ENCODE measurements at regions not wholly inside any gene's neighbourhood (a gene's known extent, or its start where the extent isn't known, plus 50 kb on each side); places are given as distances from the start of the nearest gene placed in this dataset.

DNA sequence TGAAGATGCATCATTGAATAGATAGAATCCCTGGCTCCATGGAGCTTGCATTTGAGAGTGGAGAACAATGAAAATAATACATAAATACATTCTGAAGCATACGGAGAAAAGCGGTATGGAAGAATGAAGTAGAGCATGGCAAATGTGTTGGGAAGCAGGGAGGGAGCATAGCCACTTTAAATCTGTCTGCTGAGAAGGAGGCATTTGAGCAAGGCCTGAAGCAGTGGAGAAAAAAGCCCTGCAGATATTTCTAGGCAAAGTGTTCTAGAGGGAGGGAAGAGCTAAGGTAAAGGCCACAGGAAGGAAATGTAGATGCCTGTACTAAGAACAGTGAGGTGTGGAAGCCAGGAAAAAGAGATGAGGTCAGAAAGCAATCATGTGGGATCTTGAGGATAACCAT lies 484.8 kb downstream of the CNTN3 start:
- no peak overlapping the region for H3K4me3 ChIP-seq (ENCODE audit: low read length)
- no peak for DNase-seq (ENCODE audit: low read depth)
- TF ChIP-seq, protein P1, sequence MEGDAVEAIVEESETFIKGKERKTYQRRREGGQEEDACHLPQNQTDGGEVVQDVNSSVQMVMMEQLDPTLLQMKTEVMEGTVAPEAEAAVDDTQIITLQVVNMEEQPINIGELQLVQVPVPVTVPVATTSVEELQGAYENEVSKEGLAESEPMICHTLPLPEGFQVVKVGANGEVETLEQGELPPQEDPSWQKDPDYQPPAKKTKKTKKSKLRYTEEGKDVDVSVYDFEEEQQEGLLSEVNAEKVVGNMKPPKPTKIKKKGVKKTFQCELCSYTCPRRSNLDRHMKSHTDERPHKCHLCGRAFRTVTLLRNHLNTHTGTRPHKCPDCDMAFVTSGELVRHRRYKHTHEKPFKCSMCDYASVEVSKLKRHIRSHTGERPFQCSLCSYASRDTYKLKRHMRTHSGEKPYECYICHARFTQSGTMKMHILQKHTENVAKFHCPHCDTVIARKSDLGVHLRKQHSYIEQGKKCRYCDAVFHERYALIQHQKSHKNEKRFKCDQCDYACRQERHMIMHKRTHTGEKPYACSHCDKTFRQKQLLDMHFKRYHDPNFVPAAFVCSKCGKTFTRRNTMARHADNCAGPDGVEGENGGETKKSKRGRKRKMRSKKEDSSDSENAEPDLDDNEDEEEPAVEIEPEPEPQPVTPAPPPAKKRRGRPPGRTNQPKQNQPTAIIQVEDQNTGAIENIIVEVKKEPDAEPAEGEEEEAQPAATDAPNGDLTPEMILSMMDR (conservative IDR thresholded peaks at IDR 0.05; ENCODE audit: low read depth, low read length) = no peak

DNA sequence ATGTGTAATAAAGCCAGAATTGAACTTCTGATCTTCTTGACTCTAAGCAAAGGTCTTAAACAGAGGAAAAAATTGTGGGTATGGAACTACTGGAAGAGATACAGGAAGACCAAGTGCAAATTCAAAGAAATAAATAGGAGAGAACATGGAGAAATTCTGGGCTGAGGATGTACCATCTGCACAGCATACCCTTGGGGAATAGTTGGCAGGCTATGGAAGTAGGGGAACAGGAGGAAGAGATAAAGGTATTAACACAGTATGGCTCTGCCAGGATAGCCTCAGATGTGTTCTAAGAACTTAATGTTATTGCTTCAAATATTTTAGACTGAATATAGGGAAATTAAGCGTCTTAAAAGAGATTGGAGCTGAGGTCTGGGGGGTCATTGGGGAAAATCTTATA lies 485.4 kb downstream of the CNTN3 start:
- H3K4me3 ChIP-seq (ENCODE audit: low read length) = no peak overlapping the region
- TF ChIP-seq, protein P1 (conservative IDR thresholded peaks at IDR 0.05; ENCODE audit: low read depth, low read length) = no peak
- no peak for DNase-seq (ENCODE audit: low read depth)

DNA sequence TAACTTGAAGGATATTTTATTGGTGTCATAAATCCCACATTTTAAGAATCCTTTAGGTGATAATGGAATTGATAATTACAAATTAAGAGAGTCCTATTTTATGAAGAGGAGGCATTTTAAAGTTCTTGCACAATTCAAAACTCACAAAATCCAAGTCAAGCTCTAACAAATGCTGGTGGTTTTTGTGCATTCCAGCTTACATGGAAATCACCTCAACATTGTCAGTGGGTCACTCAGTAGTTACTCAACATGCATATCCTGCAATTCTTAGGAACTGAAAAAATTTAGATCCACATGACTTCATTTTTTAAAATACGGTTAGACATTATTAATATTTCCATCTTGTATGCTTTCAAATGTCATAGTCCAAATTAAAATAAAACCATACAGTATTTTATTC lies 487.2 kb downstream of the CNTN3 start:
- TF ChIP-seq, protein P1 (conservative IDR thresholded peaks at IDR 0.05; ENCODE audit: low read depth, low read length) = no peak
- no peak overlapping the region for H3K4me3 ChIP-seq (ENCODE audit: low read length)
- DNase-seq (ENCODE audit: low read depth) = no peak

DNA sequence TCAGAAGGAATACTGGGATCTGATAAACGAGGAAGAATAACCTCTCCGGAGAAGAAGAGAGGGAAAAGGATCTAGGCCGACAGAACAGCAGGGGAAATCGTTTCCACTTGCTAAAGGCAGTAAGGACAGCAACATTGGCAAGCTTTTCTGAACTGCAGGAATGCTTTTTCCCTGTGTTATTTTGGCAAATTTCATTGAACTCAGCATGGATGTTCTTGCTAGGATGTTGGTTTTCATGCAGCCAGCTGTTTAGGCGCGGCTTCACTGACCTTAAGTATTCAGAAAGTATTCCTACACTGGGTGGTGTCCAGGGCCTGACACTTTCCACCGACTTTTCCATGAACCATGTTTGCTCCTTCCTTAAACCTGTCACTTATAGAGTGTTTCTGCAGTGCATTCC lies 489.7 kb downstream of the CNTN3 start:
- H3K4me3 ChIP-seq (ENCODE audit: low read length) = no peak overlapping the region
- TF ChIP-seq, protein P1 (conservative IDR thresholded peaks at IDR 0.05; ENCODE audit: low read depth, low read length) = no peak
- no peak for DNase-seq (ENCODE audit: low read depth)

DNA sequence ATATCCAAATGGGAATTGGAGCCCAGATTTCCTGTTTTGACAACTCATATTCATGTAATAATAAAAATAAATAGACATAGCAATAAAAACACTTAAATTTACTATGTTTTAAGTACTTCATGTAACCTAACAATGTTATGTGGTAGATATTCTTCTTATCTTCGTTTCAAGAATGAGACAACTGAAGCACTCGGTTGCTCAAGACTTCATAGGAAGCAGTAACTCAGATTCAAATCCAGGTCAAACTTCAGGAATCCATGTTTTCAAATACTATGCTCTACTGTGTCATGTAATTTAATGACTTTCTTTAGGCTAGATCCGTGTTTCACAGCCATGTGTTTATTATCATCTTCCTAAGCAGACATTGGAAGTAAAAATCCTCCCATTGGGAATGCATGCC lies 492.2 kb downstream of the CNTN3 start:
- TF ChIP-seq, protein P1 (conservative IDR thresholded peaks at IDR 0.05; ENCODE audit: low read depth, low read length) = no peak
- no peak overlapping the region for H3K4me3 ChIP-seq (ENCODE audit: low read length)
- DNase-seq (ENCODE audit: low read depth) = no peak

DNA sequence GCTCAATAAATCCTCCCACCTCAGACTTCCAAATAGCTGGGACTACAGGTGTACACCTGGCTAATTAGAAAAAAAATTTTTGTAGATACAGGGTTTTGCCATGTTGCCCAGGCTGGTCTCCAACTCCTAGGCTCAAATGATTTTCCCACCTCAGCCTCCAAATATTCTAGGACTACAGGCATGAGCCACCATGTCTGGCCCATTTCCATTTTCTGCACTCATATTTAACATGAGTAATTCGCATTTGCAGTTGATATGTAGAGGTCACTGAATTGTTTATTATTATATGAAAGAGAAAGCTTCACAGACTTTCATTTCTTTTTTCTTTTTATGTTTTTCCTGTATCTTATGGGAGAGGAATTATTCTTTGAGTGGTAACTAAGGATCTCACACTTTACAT lies 492.7 kb downstream of the CNTN3 start:
- H3K4me3 ChIP-seq (ENCODE audit: low read length) = no peak overlapping the region
- TF ChIP-seq, protein P1 (conservative IDR thresholded peaks at IDR 0.05; ENCODE audit: low read depth, low read length) = no peak

DNA sequence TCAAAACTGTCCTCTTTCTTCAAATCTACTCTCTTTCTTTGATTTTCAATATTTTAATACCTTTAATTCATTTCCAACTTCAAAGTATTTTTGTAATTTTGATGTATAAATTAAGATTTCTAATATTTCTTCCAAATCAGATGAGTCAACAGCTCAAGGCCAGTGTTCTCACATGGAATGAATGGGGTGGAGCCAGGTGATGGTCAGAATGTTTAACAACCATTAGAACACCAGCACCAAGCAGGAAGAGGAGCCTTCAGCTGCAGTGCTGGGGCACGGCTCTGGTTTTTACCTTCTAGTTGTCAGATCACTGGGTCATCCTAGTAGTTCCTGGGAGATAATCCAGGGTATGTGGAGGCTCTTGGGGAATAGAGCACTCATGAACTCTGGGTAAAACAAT lies 494.5 kb upstream of the PDZRN3 start:
- TF ChIP-seq, protein P1 (conservative IDR thresholded peaks at IDR 0.05; ENCODE audit: low read depth, low read length) = no peak
- no peak for DNase-seq (ENCODE audit: low read depth)
- no peak overlapping the region for H3K4me3 ChIP-seq (ENCODE audit: low read length)

More for the DNA sequence above, 492.7 kb downstream of the CNTN3 start:
- no peak for DNase-seq (ENCODE audit: low read depth)
